HepG2 (cell line): ENCODE measurements at regions not wholly inside any gene's neighbourhood (a gene's known extent, or its start where the extent isn't known, plus 50 kb on each side); places are given as distances from the start of the nearest gene placed in this dataset.

Experiments
- ATAC-seq: fragments of 200-7000 bp; cut with Tn5 transposase; 3 replicates; pipeline ENCODE4 v1.9.1; 2020; ENCODE audit warnings: mild to moderate bottlenecking, moderate library complexity
- BruUV-seq: library from RNA; stranded (reverse); fragments of 400-500 nt; replicated peaks from 2 replicates; lab custom pipeline; 2021; lab: Mats Ljungman, UMichigan
- CTCF ChIA-PET: fragments of 300-600 bp; formaldehyde crosslinking; extraction: SDS; loops from one replicate; lab custom pipeline; 2021; ENCODE audit warnings: low total read pairs, inconsistent platforms, low intra/inter-chr PET ratio; lab: Yijun Ruan, JAX
- POLR2A ChIA-PET: fragments of 350-600 bp; sonication (Branson Sonifier 250); formaldehyde crosslinking; loops from one replicate; lab custom pipeline; 2020; ENCODE audit warnings: antibody characterized with exemption, inconsistent platforms; lab: Yijun Ruan, JAX
- DNase-seq: peaks from one replicate; pipeline ENCODE4 v3.0.0-alpha.2; 2015; ENCODE audit warnings: low spot score
- FAIRE-seq: peaks from 3 replicates; lab custom pipeline; 2011; peaks lifted over from hg19 to GRCh38; lab: Jason Lieb, UNC
- H2AFZ ChIP-seq: one replicate; pipeline ENCODE4 v1.6.1; 2011; ENCODE audit warnings: low read length, inconsistent platforms
- H3K27ac ChIP-seq: fragments of 300-600 bp; 3 replicates; pipeline ENCODE4 v1.8.0; 2011; ENCODE audit warnings: mixed run types, mild to moderate bottlenecking, mixed read lengths, low read length, inconsistent platforms; ENCODE audit not compliant: insufficient read depth; ENCODE audit errors: extremely low read length
- H3K27me3 ChIP-seq, 2 experiments: fragments of 200-600 bp in 1 of 2; 2 replicates in 1 of 2; 3 replicates in 1 of 2; pipeline versions ENCODE4 v1.6.0 to v1.8.0; 2011; ENCODE audit warnings: low read length in 2 of 2, mild to moderate bottlenecking in 2 of 2, moderate library complexity in 2 of 2, inconsistent platforms in 1 of 2; ENCODE audit not compliant: insufficient read depth in 2 of 2, control insufficient read depth in 1 of 2
- H3K36me3 ChIP-seq, 2 experiments: fragments of 200-600 bp in 1 of 2; replicated peaks in 1 of 2; 2 replicates in 1 of 2; 3 replicates in 1 of 2; pipeline versions ENCODE4 v1.5.1 to v1.8.0; 2011; ENCODE audit warnings: low read length in 2 of 2, inconsistent platforms in 1 of 2; ENCODE audit not compliant: insufficient read depth in 2 of 2, control insufficient read depth in 1 of 2
- H3K4me1 ChIP-seq: 2 replicates; pipeline ENCODE4 v1.5.1; 2012; ENCODE audit warnings: low read length, inconsistent platforms; ENCODE audit not compliant: insufficient read depth
- H3K4me2 ChIP-seq: 2 replicates; pipeline ENCODE4 v1.6.0; 2011; ENCODE audit warnings: low read depth, low read length, inconsistent platforms
- H3K4me3 ChIP-seq, 3 experiments: fragments of 200-600 bp in 1 of 3; sonication (generic), shearing (Covaris generic) in 1 of 3; replicated peaks in 1 of 3; 2 replicates each; pipeline ENCODE4 v1.5.1; 2011 to 2016; ENCODE audit warnings: low read length in 3 of 3, inconsistent platforms in 2 of 3, low read depth in 2 of 3, mild to moderate bottlenecking in 2 of 3, control low read depth in 1 of 3, mixed read lengths in 1 of 3; ENCODE audit not compliant: insufficient read depth in 1 of 3
- H3K79me2 ChIP-seq: one replicate; pipeline ENCODE4 v1.6.1; 2011; ENCODE audit warnings: low read length, inconsistent platforms; ENCODE audit not compliant: insufficient read depth
- H3K9ac ChIP-seq: 2 replicates; pipeline ENCODE4 v1.6.0; 2011; ENCODE audit warnings: mild to moderate bottlenecking, low read depth, low read length, inconsistent platforms; ENCODE audit not compliant: insufficient read depth
- H3K9me3 ChIP-seq: 2 replicates; pipeline ENCODE4 v1.5.1; 2012; ENCODE audit warnings: mild to moderate bottlenecking, low read length
- H4K20me1 ChIP-seq: 2 replicates; pipeline ENCODE4 v1.6.0; 2011; ENCODE audit warnings: inconsistent platforms, mild to moderate bottlenecking, low read length, moderate library complexity; ENCODE audit not compliant: insufficient read depth
- AGO2 ChIP-seq: fragments of 200-400 bp; formaldehyde crosslinking; optimal IDR thresholded peaks from 2 replicates; pipeline ENCODE3; 2017; ENCODE audit warnings: mild to moderate bottlenecking, low read depth, low read length, moderate library complexity
- CEBPB ChIP-seq: IDR thresholded peaks from 2 replicates; pipeline ENCODE4 v1.6.1; 2011; ENCODE audit warnings: low read depth, low read length, improper control_type of control experiment, borderline replicate concordance
- GRHL1 ChIP-seq: sonication (generic); formaldehyde crosslinking; conservative IDR thresholded peaks from 2 replicates; pipeline ENCODE4 v1.8.0; 2022; ENCODE audit warnings: missing genetic modification reagents
- IRF9 ChIP-seq: sonication (generic); formaldehyde crosslinking; IDR thresholded peaks from 2 replicates; pipeline ENCODE4 v1.8.0; 2022; ENCODE audit warnings: missing genetic modification reagents, mild to moderate bottlenecking, borderline replicate concordance
- SAP130 ChIP-seq: IDR thresholded peaks from 2 replicates; pipeline ENCODE4 v1.6.1; 2016; ENCODE audit warnings: low read depth
- WIZ ChIP-seq: sonication (generic); formaldehyde crosslinking; IDR thresholded peaks from 2 replicates; pipeline ENCODE4 v1.5.1; 2020; ENCODE audit warnings: mild to moderate bottlenecking, missing genetic modification reagents
- ZNF296 ChIP-seq: sonication (generic); formaldehyde crosslinking; conservative IDR thresholded peaks from 2 replicates; pipeline ENCODE4 v1.5.0; 2020; ENCODE audit warnings: mild to moderate bottlenecking, missing genetic modification reagents
- WGBS: methylation state at CpG from one replicate; pipeline ENCODE4 v1.1.6; 2017; ENCODE audit warnings: low lambda C conversion rate; 5-methylcytosine and 5-hydroxymethylcytosine counted together
- in situ Hi-C: cut with HindIII; loops from 2 replicates; pipeline ENCODE4 v1.10.0; 2017; ENCODE audit warnings: low pct_unique_long_range_greater_than_20kb; ENCODE audit not compliant: extremely low pct_ligation_motif_present
- intact Hi-C: fragments of 100-400 bp; cut with micrococcal nuclease; formaldehyde crosslinking; loops from one replicate; pipeline ENCODE4 v1.10.0; 2022; ENCODE audit not compliant: unreplicated experiment

- TF ChIP-seq AGO2 (no peak), GRHL1 (CRISPR knock-in tag) (no peak)
Measured at GRCh38 chr2:59112258-59112657, 871.1 kb upstream of the FANCL start (continued).

GRCh38 chr2:59096973-59097372 is 855.8 kb upstream of the FANCL start:
- BruUV-seq: no TSS peak
- FAIRE-seq: no peak
- intact Hi-C loops: no loop called here
- no peak overlapping the region for H3K27ac ChIP-seq
- H2AFZ ChIP-seq: no peak overlapping the region
- H3K9me3 ChIP-seq: peaks cover 55% of the 10 kb centered on the region
- H3K79me2 ChIP-seq: no peaks in the 10 kb centered on the region
- H4K20me1 ChIP-seq: no peaks in the 10 kb centered on the region
- no peak overlapping the region for H3K9ac ChIP-seq
- no peak for TF ChIP-seq CEBPB
- no peak for TF ChIP-seq SAP130 (CRISPR knock-in tag)
- no peak for TF ChIP-seq WIZ (CRISPR knock-in tag)
- no peak for TF ChIP-seq ZNF296 (CRISPR knock-in tag)
- no peak for TF ChIP-seq IRF9 (CRISPR knock-in tag)
- ChIA-PET CTCF (no interaction called here), POLR2A (no interaction called here)
- ATAC-seq: no peak
- no peaks in the 10 kb centered on the region for H3K36me3 ChIP-seq
- H3K4me1 ChIP-seq: no peaks in the 10 kb centered on the region
- WGBS: 0% methylated on average over 2 of the region's 2 CpGs
- no peak overlapping the region for H3K4me3 ChIP-seq
- H3K4me2 ChIP-seq: no peak overlapping the region
- in situ Hi-C loops: no loop called here
- no peaks in the 10 kb centered on the region for H3K27me3 ChIP-seq
- no peak for DNase-seq
